Calu3 (cell line): ENCODE measurements at regions not wholly inside any gene's neighbourhood (a gene's known extent, or its start where the extent isn't known, plus 50 kb on each side); places are given as distances from the start of the nearest gene placed in this dataset.

Source experiments
- BruUV-seq: library from RNA; stranded (reverse); fragments of 400-500 nt; replicated peaks from 2 replicates; lab custom pipeline; 2021; lab: Mats Ljungman, UMichigan
- CTCF ChIA-PET: fragments of 300-600 bp; sonication (Branson Sonifier 250); formaldehyde crosslinking; loops from one replicate; lab custom pipeline; 2022; ENCODE audit warnings: antibody characterized with exemption; lab: Charles Lee
- DNase-seq: peaks from one replicate; pipeline ENCODE4 v3.0.0; 2022
- H3K27ac Mint-ChIP-seq: one replicate; pipeline ENCODE4 v1.8.0; 2022; ENCODE audit warnings: mixed read lengths; ENCODE audit not compliant: unreplicated experiment
- H3K27me3 Mint-ChIP-seq: one replicate; pipeline ENCODE4 v1.8.0; 2022; ENCODE audit warnings: mixed read lengths; ENCODE audit not compliant: unreplicated experiment
- H3K36me3 Mint-ChIP-seq: one replicate; pipeline ENCODE4 v1.8.0; 2022; ENCODE audit warnings: mild to moderate bottlenecking, moderate library complexity, mixed read lengths; ENCODE audit not compliant: insufficient read depth, unreplicated experiment
- H3K4me1 Mint-ChIP-seq: one replicate; pipeline ENCODE4 v1.8.0; 2022; ENCODE audit warnings: mild to moderate bottlenecking, low read depth, mixed read lengths; ENCODE audit not compliant: unreplicated experiment
- H3K4me3 Mint-ChIP-seq: one replicate; pipeline ENCODE4 v1.8.0; 2022; ENCODE audit warnings: mild to moderate bottlenecking, low read depth, moderate library complexity, mixed read lengths; ENCODE audit not compliant: unreplicated experiment
- H3K9me3 Mint-ChIP-seq: one replicate; pipeline ENCODE4 v1.8.0; 2022; ENCODE audit warnings: low read depth, mixed read lengths; ENCODE audit not compliant: unreplicated experiment
- CTCF ChIP-seq: fragments of 200-600 bp; IDR thresholded peaks from one replicate; pipeline ENCODE4 v1.8.0; 2022; ENCODE audit warnings: antibody characterized with exemption; ENCODE audit not compliant: unreplicated experiment
- intact Hi-C: fragments of 100-400 bp; cut with micrococcal nuclease; formaldehyde crosslinking; loops from one replicate; pipeline ENCODE4 v1.10.0; 2022; ENCODE audit not compliant: unreplicated experiment

GRCh38 chr11:97786961-97787360 lies 1233.8 kb upstream of the CNTN5 start:
- Mint-ChIP-seq H3K36me3 (no peaks in the 10 kb centered on the region), H3K9me3 (peaks cover 13% of the 10 kb centered on the region), H3K4me3 (no peak overlapping the region), H3K4me1 (no peaks in the 10 kb centered on the region), H3K27me3 (no peaks in the 10 kb centered on the region), H3K27ac (no peak overlapping the region)
- intact Hi-C loops = no loop called here
- no peak for DNase-seq
- TF ChIP-seq CTCF = no peak
- CTCF ChIA-PET = no interaction called here
- BruUV-seq = no TSS peak

GRCh38 chr11:97794876-97795275 lies 1225.9 kb upstream of the CNTN5 start:
- no peaks in the 10 kb centered on the region for H3K4me1 Mint-ChIP-seq
- CTCF ChIA-PET = no interaction called here
- no peak overlapping the region for H3K27ac Mint-ChIP-seq
- peaks cover 3% of the 10 kb centered on the region for H3K9me3 Mint-ChIP-seq
- no peak overlapping the region for H3K4me3 Mint-ChIP-seq
- no peaks in the 10 kb centered on the region for H3K27me3 Mint-ChIP-seq
- no TSS peak for BruUV-seq
- intact Hi-C loops = no loop called here
- H3K36me3 Mint-ChIP-seq = no peaks in the 10 kb centered on the region
- no peak for TF ChIP-seq CTCF
- DNase-seq = no peak

GRCh38 chr11:97800891-97801290 lies 1219.9 kb upstream of the CNTN5 start:
- no peak for TF ChIP-seq CTCF

GRCh38 chr11:97814325-97814959 lies 1206.3 kb upstream of the CNTN5 start:
- Mint-ChIP-seq H3K36me3 (no peaks in the 10 kb centered on the region), H3K9me3 (peaks cover 12% of the 10 kb centered on the region), H3K27ac (no peak overlapping the region), H3K4me3 (no peak overlapping the region), H3K4me1 (no peaks in the 10 kb centered on the region), H3K27me3 (no peaks in the 10 kb centered on the region)
- TF ChIP-seq CTCF = no peak
- intact Hi-C loops = no loop called here
- no peak for DNase-seq
- CTCF ChIA-PET = no interaction called here
- BruUV-seq = no TSS peak

More at GRCh38 chr11:97800891-97801290, 1219.9 kb upstream of the CNTN5 start:
- Mint-ChIP-seq H3K36me3 (no peaks in the 10 kb centered on the region), H3K27me3 (no peaks in the 10 kb centered on the region), H3K4me1 (no peaks in the 10 kb centered on the region), H3K27ac (no peak overlapping the region), H3K9me3 (peaks cover 4% of the 10 kb centered on the region), H3K4me3 (no peak overlapping the region)
- intact Hi-C loops = no loop called here
- DNase-seq = no peak
- CTCF ChIA-PET = no interaction called here
- BruUV-seq = no TSS peak
